ENCODE measurements at regions not wholly inside any gene's neighbourhood (a gene's known extent, or its start where the extent isn't known, plus 50 kb on each side); places are given as distances from the start of the nearest gene placed in this dataset.
"Not testable (repeated sequence)": the region's sequence is repeated elsewhere in the genome, so short reads cannot be mapped to it uniquely, and the experiment has no call there.

DNA sequence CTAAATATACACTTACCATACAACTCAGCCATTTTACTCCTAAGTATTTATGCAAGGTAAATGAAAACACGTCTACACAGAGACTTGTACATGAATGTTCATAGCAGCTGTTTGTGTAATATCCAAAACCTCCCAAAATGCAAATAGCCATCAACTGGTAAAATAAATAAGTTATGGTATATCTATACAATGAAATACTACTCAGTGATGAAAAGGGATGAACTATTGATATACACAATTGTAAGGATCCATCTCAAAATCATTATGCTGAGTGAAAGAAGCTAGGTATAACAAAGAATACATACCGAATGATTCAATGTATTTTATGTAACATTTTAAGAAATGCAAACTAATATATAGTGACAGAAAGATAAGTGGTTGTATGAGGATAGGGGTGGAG is 149.8 kb upstream of the TNFSF11 start:
- ATAC-seq (ENCODE audit: insufficient read depth, low FRiP score) (no peak), DNase-seq (no peak)
- H3K4me1 ChIP-seq (ENCODE audit: control insufficient read depth in 5 of 5, insufficient read depth in 5 of 5, low read length in 5 of 5) = no peaks in the 10 kb centered on the region
- no peaks in the 10 kb centered on the region for H3K9me3 ChIP-seq (ENCODE audit: control insufficient read depth in 4 of 4, insufficient read depth in 3 of 4, low read length in 3 of 4)
- H3K4me3 ChIP-seq = no peak overlapping the region
- TF ChIP-seq, protein P1, sequence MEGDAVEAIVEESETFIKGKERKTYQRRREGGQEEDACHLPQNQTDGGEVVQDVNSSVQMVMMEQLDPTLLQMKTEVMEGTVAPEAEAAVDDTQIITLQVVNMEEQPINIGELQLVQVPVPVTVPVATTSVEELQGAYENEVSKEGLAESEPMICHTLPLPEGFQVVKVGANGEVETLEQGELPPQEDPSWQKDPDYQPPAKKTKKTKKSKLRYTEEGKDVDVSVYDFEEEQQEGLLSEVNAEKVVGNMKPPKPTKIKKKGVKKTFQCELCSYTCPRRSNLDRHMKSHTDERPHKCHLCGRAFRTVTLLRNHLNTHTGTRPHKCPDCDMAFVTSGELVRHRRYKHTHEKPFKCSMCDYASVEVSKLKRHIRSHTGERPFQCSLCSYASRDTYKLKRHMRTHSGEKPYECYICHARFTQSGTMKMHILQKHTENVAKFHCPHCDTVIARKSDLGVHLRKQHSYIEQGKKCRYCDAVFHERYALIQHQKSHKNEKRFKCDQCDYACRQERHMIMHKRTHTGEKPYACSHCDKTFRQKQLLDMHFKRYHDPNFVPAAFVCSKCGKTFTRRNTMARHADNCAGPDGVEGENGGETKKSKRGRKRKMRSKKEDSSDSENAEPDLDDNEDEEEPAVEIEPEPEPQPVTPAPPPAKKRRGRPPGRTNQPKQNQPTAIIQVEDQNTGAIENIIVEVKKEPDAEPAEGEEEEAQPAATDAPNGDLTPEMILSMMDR (IDR thresholded peaks at IDR 0.05; ENCODE audit: control extremely low read depth, extremely low read depth) = no peak
- no peak overlapping the region for H3K9ac ChIP-seq (ENCODE audit: insufficient read depth in 1 of 2, low read length in 2 of 2)
- H3K36me3 ChIP-seq (ENCODE audit: control insufficient read depth in 4 of 4, insufficient read depth in 4 of 4, low read length in 4 of 4) = no peaks in the 10 kb centered on the region
- WGBS, 2 donors = 95 to 97% methylated on average over 2 of the region's 2 CpGs
- H3K27me3 ChIP-seq (ENCODE audit: control insufficient read depth in 3 of 3, insufficient read depth in 3 of 3, low read length in 2 of 3) = no peaks in the 10 kb centered on the region
- H3K27ac ChIP-seq (ENCODE audit: low read depth in 1 of 2, low read length in 1 of 2) = no peak overlapping the region

DNA sequence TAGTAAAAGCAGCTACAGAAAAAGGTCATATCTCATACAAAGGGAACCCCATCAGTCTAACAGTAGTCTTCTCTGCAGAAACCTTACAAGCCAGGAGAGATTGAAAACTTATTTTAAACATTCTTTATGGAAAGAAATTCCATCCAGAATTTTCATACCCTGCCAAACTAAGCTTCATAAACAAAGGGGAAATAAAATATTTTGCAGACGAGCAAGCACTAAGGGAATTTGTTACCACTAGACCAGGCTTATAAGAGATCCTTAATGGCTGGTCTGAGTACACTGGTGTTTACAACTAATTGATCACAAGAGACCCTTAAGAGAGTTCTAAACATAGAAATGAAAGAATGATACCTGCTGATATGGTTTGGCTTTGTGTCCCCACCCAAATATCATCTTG is 128.6 kb upstream of the TNFSF11 start:
- no peak for ATAC-seq (ENCODE audit: insufficient read depth, low FRiP score)
- DNase-seq = no peak
- WGBS, 2 donors = 94% methylated on average over 1 of the region's 1 CpG

DNA sequence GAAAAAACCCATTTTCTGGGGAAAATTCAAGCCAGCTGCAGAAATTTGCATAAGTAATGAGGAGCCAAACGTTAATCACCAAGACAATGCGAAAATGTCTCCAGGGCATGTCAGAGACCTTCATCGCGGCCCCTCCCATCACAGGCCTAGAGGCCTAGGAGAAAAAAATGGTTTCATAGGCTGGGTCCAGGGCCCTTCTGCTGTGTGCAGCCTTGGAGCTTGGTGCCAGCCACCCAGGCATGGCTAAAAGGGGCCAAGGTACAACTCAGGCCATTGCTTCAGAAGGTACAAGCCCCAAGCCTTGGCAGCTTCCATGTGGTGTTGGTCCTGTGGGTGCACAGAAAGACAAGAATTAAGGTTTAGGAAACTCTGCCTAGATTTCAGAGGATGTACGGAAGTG is 127.4 kb upstream of the TNFSF11 start:
- not testable (repeated sequence) for ATAC-seq (ENCODE audit: insufficient read depth, low FRiP score); H3K4me3 ChIP-seq; DNase-seq; H3K36me3 ChIP-seq (ENCODE audit: control insufficient read depth in 4 of 4, insufficient read depth in 4 of 4, low read length in 4 of 4); H3K27ac ChIP-seq (ENCODE audit: low read depth in 1 of 2, low read length in 1 of 2); H3K9ac ChIP-seq (ENCODE audit: insufficient read depth in 1 of 2, low read length in 2 of 2); H3K27me3 ChIP-seq (ENCODE audit: control insufficient read depth in 3 of 3, insufficient read depth in 3 of 3, low read length in 2 of 3); H3K4me1 ChIP-seq (ENCODE audit: control insufficient read depth in 5 of 5, insufficient read depth in 5 of 5, low read length in 5 of 5)
- peaks cover 0 to 21% (median 7%) of the 10 kb centered on the region in 4 donors for H3K9me3 ChIP-seq (ENCODE audit: control insufficient read depth in 4 of 4, insufficient read depth in 3 of 4, low read length in 3 of 4)
- WGBS, 2 donors = 90 to 98% methylated on average over 5 of the region's 5 CpGs

More for the DNA sequence above, 128.6 kb upstream of the TNFSF11 start:
- H3K4me3 ChIP-seq = no peak overlapping the region
- H3K27me3 ChIP-seq (ENCODE audit: control insufficient read depth in 3 of 3, insufficient read depth in 3 of 3, low read length in 2 of 3) = no peaks in the 10 kb centered on the region
- no peaks in the 10 kb centered on the region for H3K4me1 ChIP-seq (ENCODE audit: control insufficient read depth in 5 of 5, insufficient read depth in 5 of 5, low read length in 5 of 5)
- TF ChIP-seq, protein P1 (IDR thresholded peaks at IDR 0.05; ENCODE audit: control extremely low read depth, extremely low read depth) = no peak
- H3K9me3 ChIP-seq (ENCODE audit: control insufficient read depth in 4 of 4, insufficient read depth in 3 of 4, low read length in 3 of 4) = peaks cover 0 to 21% (median 7%) of the 10 kb centered on the region in 4 donors
- no peaks in the 10 kb centered on the region for H3K36me3 ChIP-seq (ENCODE audit: control insufficient read depth in 4 of 4, insufficient read depth in 4 of 4, low read length in 4 of 4)
- no peak overlapping the region for H3K9ac ChIP-seq (ENCODE audit: insufficient read depth in 1 of 2, low read length in 2 of 2)
- H3K27ac ChIP-seq (ENCODE audit: low read depth in 1 of 2, low read length in 1 of 2) = no peak overlapping the region

DNA sequence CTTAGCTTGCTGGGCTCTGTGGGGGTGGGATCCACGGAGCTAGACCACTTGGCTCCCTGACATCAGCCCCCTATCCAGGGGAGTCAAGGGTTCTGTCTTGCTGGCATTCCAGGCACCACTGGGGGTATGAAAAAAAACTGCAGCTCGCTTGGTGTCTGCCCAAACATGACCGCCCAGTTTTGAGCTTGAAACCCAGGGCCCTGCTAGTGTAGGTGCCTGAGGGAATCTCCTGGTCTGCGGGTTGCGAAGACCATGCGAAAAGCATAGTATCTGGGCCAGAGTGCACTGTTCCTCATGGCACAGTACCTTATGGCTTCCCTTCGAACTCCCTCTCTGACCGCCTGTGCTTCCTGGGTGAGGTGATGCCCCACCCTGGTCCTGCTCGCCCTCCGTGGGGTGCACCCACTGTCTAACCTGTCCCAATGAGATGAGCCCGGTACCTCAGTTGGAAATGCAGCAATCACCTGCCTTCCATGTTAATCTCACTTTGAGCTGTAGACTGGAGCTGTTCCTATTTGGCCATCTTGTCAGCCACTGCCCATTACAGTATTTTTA is 120.8 kb upstream of the TNFSF11 start:
- no peak for ATAC-seq (ENCODE audit: insufficient read depth, low FRiP score)
- no peaks in the 10 kb centered on the region for H3K27me3 ChIP-seq (ENCODE audit: control insufficient read depth in 3 of 3, insufficient read depth in 3 of 3, low read length in 2 of 3)
- DNase-seq = no peak
- TF ChIP-seq, protein P1 (IDR thresholded peaks at IDR 0.05; ENCODE audit: control extremely low read depth, extremely low read depth) = no peak
- H3K4me1 ChIP-seq (ENCODE audit: control insufficient read depth in 5 of 5, insufficient read depth in 5 of 5, low read length in 5 of 5) = no peaks in the 10 kb centered on the region
- 94 to 97% methylated on average over 11 of the region's 11 CpGs for WGBS, 2 donors
- no peak overlapping the region for H3K27ac ChIP-seq (ENCODE audit: low read depth in 1 of 2, low read length in 1 of 2)
- H3K9ac ChIP-seq (ENCODE audit: insufficient read depth in 1 of 2, low read length in 2 of 2) = no peak overlapping the region
- H3K36me3 ChIP-seq (ENCODE audit: control insufficient read depth in 4 of 4, insufficient read depth in 4 of 4, low read length in 4 of 4) = no peaks in the 10 kb centered on the region
- no peaks in the 10 kb centered on the region for H3K9me3 ChIP-seq (ENCODE audit: control insufficient read depth in 4 of 4, insufficient read depth in 3 of 4, low read length in 3 of 4)
- H3K4me3 ChIP-seq = no peak overlapping the region
